GM12875 (cell line): ENCODE measurements at regions not wholly inside any gene's neighbourhood (a gene's known extent, or its start where the extent isn't known, plus 50 kb on each side); places are given as distances from the start of the nearest gene placed in this dataset.

Source experiments
- H3K4me3 ChIP-seq: one replicate; pipeline ENCODE4 v1.5.1; 2011; ENCODE audit warnings: low read depth, low read length, control low read depth
- TF ChIP-seq, protein P1 (sequence below): IDR thresholded peaks from 2 replicates; pipeline ENCODE4 v1.5.1; 2011; ENCODE audit warnings: low read depth, mild to moderate bottlenecking, control low read depth, inconsistent platforms, low read length, moderate library complexity, borderline replicate concordance; ENCODE audit not compliant: insufficient read depth

DNA sequence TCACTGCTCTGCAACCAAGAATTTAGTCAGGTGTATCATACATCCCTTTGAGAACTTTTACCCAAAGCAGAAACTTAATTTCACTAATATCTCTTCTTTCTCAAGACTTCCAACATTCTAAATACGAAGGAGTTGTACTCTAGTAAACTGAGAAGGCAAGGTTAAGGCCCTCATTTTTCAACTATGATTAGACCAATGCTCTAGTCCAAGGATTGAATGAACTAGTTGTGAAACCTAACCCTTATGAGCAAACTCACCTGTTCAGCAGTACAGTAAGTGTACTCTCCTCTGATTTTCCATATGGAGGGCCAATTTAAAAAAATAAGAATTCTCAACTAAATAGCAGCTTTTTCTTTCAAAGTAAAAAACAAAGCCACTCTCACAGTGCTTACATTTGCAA, 180.0 kb upstream of the C11orf58 start:
- no peak overlapping the region for H3K4me3 ChIP-seq

DNA sequence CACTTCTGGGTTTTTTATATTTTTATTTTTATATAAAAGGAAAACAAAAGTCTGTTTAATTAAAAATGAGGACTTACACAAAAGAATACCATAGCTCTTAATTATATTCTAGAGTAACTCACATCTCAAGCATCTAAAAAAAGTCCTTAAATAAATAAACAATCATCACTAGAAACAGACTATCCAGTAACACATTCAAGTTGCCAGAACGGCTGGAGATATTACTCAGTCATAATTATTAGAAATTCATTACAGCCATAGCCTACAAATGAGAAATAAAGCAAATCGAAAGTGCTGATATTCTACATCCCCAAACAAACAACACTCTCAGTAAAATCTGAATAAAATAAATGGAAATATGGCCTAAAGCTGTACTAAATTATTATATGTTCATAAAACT, 182.5 kb upstream of the C11orf58 start:
- no peak overlapping the region for H3K4me3 ChIP-seq
- TF ChIP-seq, protein P1, sequence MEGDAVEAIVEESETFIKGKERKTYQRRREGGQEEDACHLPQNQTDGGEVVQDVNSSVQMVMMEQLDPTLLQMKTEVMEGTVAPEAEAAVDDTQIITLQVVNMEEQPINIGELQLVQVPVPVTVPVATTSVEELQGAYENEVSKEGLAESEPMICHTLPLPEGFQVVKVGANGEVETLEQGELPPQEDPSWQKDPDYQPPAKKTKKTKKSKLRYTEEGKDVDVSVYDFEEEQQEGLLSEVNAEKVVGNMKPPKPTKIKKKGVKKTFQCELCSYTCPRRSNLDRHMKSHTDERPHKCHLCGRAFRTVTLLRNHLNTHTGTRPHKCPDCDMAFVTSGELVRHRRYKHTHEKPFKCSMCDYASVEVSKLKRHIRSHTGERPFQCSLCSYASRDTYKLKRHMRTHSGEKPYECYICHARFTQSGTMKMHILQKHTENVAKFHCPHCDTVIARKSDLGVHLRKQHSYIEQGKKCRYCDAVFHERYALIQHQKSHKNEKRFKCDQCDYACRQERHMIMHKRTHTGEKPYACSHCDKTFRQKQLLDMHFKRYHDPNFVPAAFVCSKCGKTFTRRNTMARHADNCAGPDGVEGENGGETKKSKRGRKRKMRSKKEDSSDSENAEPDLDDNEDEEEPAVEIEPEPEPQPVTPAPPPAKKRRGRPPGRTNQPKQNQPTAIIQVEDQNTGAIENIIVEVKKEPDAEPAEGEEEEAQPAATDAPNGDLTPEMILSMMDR: no peak

More for the DNA sequence above, 180.0 kb upstream of the C11orf58 start:
- TF ChIP-seq, protein P1: no peak

DNA sequence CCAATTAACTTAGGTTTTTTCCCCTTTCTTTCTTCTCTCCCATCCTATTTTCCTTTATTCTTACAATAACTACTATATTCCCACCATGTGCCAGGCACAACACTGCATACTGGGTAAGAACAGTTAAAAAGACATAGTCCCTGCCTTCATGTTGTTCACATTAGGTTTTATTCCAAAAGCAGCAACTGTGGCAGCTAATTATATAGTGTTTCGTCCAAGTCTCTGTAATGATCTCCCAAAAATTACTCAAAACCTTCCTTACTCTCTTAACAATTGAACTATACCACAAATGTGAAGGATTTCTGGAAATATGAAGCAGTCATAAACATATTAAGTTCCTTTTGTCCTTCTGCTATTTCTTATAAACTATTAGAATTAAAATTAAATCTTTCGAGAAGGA, 184.1 kb upstream of the C11orf58 start:
- TF ChIP-seq, protein P1: no peak
- no peak overlapping the region for H3K4me3 ChIP-seq

DNA sequence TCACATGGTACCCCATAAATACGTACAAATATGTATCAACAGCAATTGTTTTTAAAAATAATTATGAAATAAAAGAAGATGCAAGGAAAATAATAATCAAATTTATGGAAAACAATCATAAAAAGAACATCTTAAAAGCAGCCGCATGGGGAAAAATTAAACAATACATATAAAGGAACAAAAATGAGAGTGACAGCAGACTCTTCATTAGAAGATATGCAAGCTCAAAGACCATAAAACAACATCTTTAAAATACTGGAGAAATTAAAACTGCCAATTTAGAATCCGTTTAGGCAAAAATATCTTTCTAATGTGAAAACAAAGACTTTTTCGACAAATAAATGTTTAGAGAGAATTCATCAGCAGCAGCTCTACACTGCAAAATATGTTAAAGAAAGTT, 190.6 kb upstream of the C11orf58 start:
- H3K4me3 ChIP-seq: no peak overlapping the region
- TF ChIP-seq, protein P1: no peak

DNA sequence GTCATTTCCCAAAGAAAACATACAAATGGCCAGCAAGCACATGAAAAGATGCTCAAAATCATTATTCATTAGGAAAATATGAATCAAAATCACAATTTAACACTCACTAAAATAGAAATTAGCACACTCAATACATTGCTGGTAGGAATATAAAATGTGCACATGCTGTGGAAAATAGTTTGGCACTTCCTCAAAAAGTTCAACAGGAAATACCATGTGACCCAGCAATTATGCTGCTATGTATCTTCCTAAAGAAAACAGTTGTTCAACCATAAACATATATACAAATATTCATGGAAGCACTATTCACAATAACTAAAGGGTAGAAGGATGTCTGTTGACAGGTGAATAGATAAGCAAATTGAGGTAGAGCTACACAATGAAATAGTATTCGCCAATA, 187.3 kb upstream of the SOX6 start:
- TF ChIP-seq, protein P1: no peak
- H3K4me3 ChIP-seq: no peak overlapping the region

DNA sequence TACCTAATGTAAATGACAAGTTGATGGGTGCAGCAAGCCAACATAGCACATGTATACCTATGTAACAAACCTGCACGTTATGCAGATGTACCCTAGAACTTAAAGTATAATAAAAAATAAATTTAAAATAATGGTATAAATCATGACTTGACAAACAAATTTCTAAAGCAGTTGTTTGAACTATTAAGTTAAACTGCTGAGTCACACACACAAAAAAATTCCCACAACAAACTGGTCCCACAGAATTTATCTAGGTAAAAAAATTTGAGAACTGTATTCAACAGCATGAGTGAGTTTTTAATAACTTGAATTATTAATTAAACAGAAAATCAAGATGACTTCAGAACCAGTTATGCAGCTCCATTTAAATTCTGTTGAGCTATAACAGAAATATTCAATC, 186.0 kb upstream of the SOX6 start:
- TF ChIP-seq, protein P1: no peak
- H3K4me3 ChIP-seq: no peak overlapping the region

DNA sequence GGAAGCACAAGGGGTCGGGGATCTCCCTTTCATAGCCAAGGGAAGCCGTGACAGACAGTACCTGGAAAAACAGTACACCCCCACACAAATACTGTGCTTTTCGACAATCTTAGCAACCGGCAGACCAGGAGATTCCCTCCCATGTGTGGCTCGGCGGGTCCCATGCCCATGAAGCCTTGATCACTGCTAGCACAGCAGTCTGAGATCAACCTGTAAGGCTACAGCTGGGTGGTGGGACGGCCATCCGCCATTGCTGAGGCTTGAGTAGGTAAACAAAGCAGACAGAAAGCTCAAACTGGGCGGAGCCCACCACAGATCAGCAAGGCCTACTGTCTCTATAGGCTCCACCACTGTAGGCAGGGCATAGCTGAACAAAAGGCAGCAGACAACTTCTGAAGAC, 180.2 kb upstream of the SOX6 start:
- TF ChIP-seq, protein P1: no peak

More for the DNA sequence above, 180.2 kb upstream of the SOX6 start:
- H3K4me3 ChIP-seq: no peak overlapping the region
